M059J (cell line): ENCODE measurements at regions not wholly inside any gene's neighbourhood (a gene's known extent, or its start where the extent isn't known, plus 50 kb on each side); places are given as distances from the start of the nearest gene placed in this dataset.

Source experiments
- DNase-seq: peaks from one replicate; pipeline ENCODE4 v3.0.0-alpha.2; 2012; ENCODE audit warnings: low read depth

GRCh38 chr4:45099471-45099870 is 373.1 kb upstream of the GNPDA2 start:
- no peak for DNase-seq

GRCh38 chr4:45094684-45095083 is 368.3 kb upstream of the GNPDA2 start:
- DNase-seq, result no peak

- no peak for DNase-seq
Measured at GRCh38 chr4:45082101-45082500, 355.7 kb upstream of the GNPDA2 start.

- no peak for DNase-seq
Measured at GRCh38 chr4:45079616-45080015, 353.3 kb upstream of the GNPDA2 start.

- DNase-seq, result no peak
Measured at GRCh38 chr4:45078201-45078600, 351.8 kb upstream of the GNPDA2 start.

GRCh38 chr4:45072981-45073380 is 346.6 kb upstream of the GNPDA2 start:
- no peak for DNase-seq

- no peak for DNase-seq
Measured at GRCh38 chr4:45064741-45065140, 338.4 kb upstream of the GNPDA2 start.

GRCh38 chr4:45063696-45064095 is 337.3 kb upstream of the GNPDA2 start:
- DNase-seq, result no peak

GRCh38 chr4:45062935-45063545 is 336.7 kb upstream of the GNPDA2 start:
- DNase-seq, result no peak

GRCh38 chr4:45043911-45044310 is 317.6 kb upstream of the GNPDA2 start:
- DNase-seq, result no peak

GRCh38 chr4:45036677-45037076 is 310.3 kb upstream of the GNPDA2 start:
- no peak for DNase-seq

- no peak for DNase-seq
Measured at GRCh38 chr4:45033676-45034419, 307.5 kb upstream of the GNPDA2 start.

GRCh38 chr4:45030059-45030458 is 303.7 kb upstream of the GNPDA2 start:
- DNase-seq, result no peak

GRCh38 chr4:45007508-45007907 is 281.2 kb upstream of the GNPDA2 start:
- DNase-seq, result no peak

- DNase-seq, result no peak
Measured at GRCh38 chr4:45006078-45006477, 279.7 kb upstream of the GNPDA2 start.

- DNase-seq, result no peak
Measured at GRCh38 chr4:45004847-45005565, 278.6 kb upstream of the GNPDA2 start.

GRCh38 chr4:45004326-45004725 is 278.0 kb upstream of the GNPDA2 start:
- DNase-seq, result no peak

GRCh38 chr4:44996276-44996845 is 270.0 kb upstream of the GNPDA2 start:
- DNase-seq, result no peak

- DNase-seq, result no peak
Measured at GRCh38 chr4:44988011-44988410, 261.7 kb upstream of the GNPDA2 start.

- DNase-seq, result no peak
Measured at GRCh38 chr4:44985938-44986337, 259.6 kb upstream of the GNPDA2 start.

- no peak for DNase-seq
Measured at GRCh38 chr4:44985152-44985551, 258.8 kb upstream of the GNPDA2 start.

GRCh38 chr4:44984083-44984482 is 257.7 kb upstream of the GNPDA2 start:
- no peak for DNase-seq

- DNase-seq, result no peak
Measured at GRCh38 chr4:44983083-44983482, 256.7 kb upstream of the GNPDA2 start.
